ENCODE measurements at regions not wholly inside any gene's neighbourhood (a gene's known extent, or its start where the extent isn't known, plus 50 kb on each side); places are given as distances from the start of the nearest gene placed in this dataset.

GRCh38 chr3:98963546-98963945 lies 62.1 kb upstream of the DCBLD2 start:
- ChIA-PET CTCF (no interaction called here), POLR2A (no interaction called here)
- Mint-ChIP-seq H3K9me3 (ENCODE audit: insufficient read depth) (no peaks in the 10 kb centered on the region), H3K4me1 (ENCODE audit: low read depth) (no peaks in the 10 kb centered on the region), H3K27me3 (ENCODE audit: low read depth) (peaks cover 2% of the 10 kb centered on the region), H3K4me3 (no peak overlapping the region), H3K27ac (no peak overlapping the region), H3K36me3 (ENCODE audit: low read depth) (no peaks in the 10 kb centered on the region)
- DNase-seq (no peak), ATAC-seq (no peak)

GRCh38 chr3:98962951-98963350 lies 61.5 kb upstream of the DCBLD2 start:
- Mint-ChIP-seq H3K4me3 (no peak overlapping the region), H3K27me3 (ENCODE audit: low read depth) (peaks cover 2% of the 10 kb centered on the region), H3K27ac (no peak overlapping the region), H3K9me3 (ENCODE audit: insufficient read depth) (no peaks in the 10 kb centered on the region), H3K4me1 (ENCODE audit: low read depth) (no peaks in the 10 kb centered on the region), H3K36me3 (ENCODE audit: low read depth) (no peaks in the 10 kb centered on the region)
- ChIA-PET CTCF (no interaction called here), POLR2A (no interaction called here)
- DNase-seq (no peak), ATAC-seq (no peak)

GRCh38 chr3:98962189-98962930 lies 60.9 kb upstream of the DCBLD2 start:
- no peak overlapping the region for H3K4me3 Mint-ChIP-seq
- CTCF ChIA-PET: no interaction called here
- H3K27ac Mint-ChIP-seq: no peak overlapping the region

GRCh38 chr3:98961161-98962155 lies 60.0 kb upstream of the DCBLD2 start:
- no peaks in the 10 kb centered on the region for H3K27me3 Mint-ChIP-seq (ENCODE audit: low read depth)
- no peak for ATAC-seq
- ChIA-PET CTCF (no interaction called here), POLR2A (no interaction called here)
- no peaks in the 10 kb centered on the region for H3K4me1 Mint-ChIP-seq (ENCODE audit: low read depth)
- H3K4me3 Mint-ChIP-seq: no peak overlapping the region
- no peak overlapping the region for H3K27ac Mint-ChIP-seq
- no peaks in the 10 kb centered on the region for H3K36me3 Mint-ChIP-seq (ENCODE audit: low read depth)
- H3K9me3 Mint-ChIP-seq (ENCODE audit: insufficient read depth): no peaks in the 10 kb centered on the region
- DNase-seq: no peak

More at GRCh38 chr3:98962189-98962930, 60.9 kb upstream of the DCBLD2 start:
- ATAC-seq (no peak), DNase-seq (no peak)
- Mint-ChIP-seq H3K9me3 (ENCODE audit: insufficient read depth) (no peaks in the 10 kb centered on the region), H3K36me3 (ENCODE audit: low read depth) (no peaks in the 10 kb centered on the region), H3K27me3 (ENCODE audit: low read depth) (peaks cover 2% of the 10 kb centered on the region), H3K4me1 (ENCODE audit: low read depth) (no peaks in the 10 kb centered on the region)
- POLR2A ChIA-PET: no interaction called here

GRCh38 chr3:98957681-98958080 lies 56.2 kb upstream of the DCBLD2 start:
- no peak overlapping the region for H3K27ac Mint-ChIP-seq
- DNase-seq (no peak), ATAC-seq (no peak)
- ChIA-PET CTCF (no interaction called here), POLR2A (no interaction called here)
- no peak overlapping the region for H3K4me3 Mint-ChIP-seq
- no peaks in the 10 kb centered on the region for H3K9me3 Mint-ChIP-seq (ENCODE audit: insufficient read depth)
- peaks cover 3% of the 10 kb centered on the region for H3K27me3 Mint-ChIP-seq (ENCODE audit: low read depth)
- no peaks in the 10 kb centered on the region for H3K4me1 Mint-ChIP-seq (ENCODE audit: low read depth)
- no peaks in the 10 kb centered on the region for H3K36me3 Mint-ChIP-seq (ENCODE audit: low read depth)

- CTCF ChIA-PET: no interaction called here
- Mint-ChIP-seq H3K4me1 (ENCODE audit: low read depth) (no peaks in the 10 kb centered on the region), H3K9me3 (ENCODE audit: insufficient read depth) (no peaks in the 10 kb centered on the region), H3K36me3 (ENCODE audit: low read depth) (no peaks in the 10 kb centered on the region), H3K4me3 (no peak overlapping the region), H3K27me3 (ENCODE audit: low read depth) (peaks cover 3% of the 10 kb centered on the region), H3K27ac (no peak overlapping the region)
- no peak for DNase-seq
- ATAC-seq: no peak
- POLR2A ChIA-PET: no interaction called here
Observed at GRCh38 chr3:98956008-98956407, 54.5 kb upstream of the DCBLD2 start.

GRCh38 chr3:98954791-98955604 lies 53.5 kb upstream of the DCBLD2 start:
- DNase-seq (no peak), ATAC-seq (no peak)
- peaks cover 3% of the 10 kb centered on the region for H3K27me3 Mint-ChIP-seq (ENCODE audit: low read depth)
- no peak overlapping the region for H3K4me3 Mint-ChIP-seq
- ChIA-PET POLR2A (no interaction called here), CTCF (interaction anchor here (2.2 kb wide), 1 partner anchor 218 kb away, joined by 4 read pairs; no protein-coding TSS in a partner anchor)
- H3K4me1 Mint-ChIP-seq (ENCODE audit: low read depth): no peaks in the 10 kb centered on the region
- H3K9me3 Mint-ChIP-seq (ENCODE audit: insufficient read depth): no peaks in the 10 kb centered on the region
- H3K36me3 Mint-ChIP-seq (ENCODE audit: low read depth): no peaks in the 10 kb centered on the region
- H3K27ac Mint-ChIP-seq: no peak overlapping the region

GRCh38 chr3:98954242-98954641 lies 52.7 kb upstream of the DCBLD2 start:
- H3K4me1 Mint-ChIP-seq (ENCODE audit: low read depth): no peaks in the 10 kb centered on the region
- ATAC-seq (no peak), DNase-seq (no peak)
- H3K4me3 Mint-ChIP-seq: no peak overlapping the region
- POLR2A ChIA-PET: no interaction called here
- CTCF ChIA-PET: interaction anchor here (2.2 kb wide), 1 partner anchor 219 kb away, joined by 4 read pairs; no protein-coding TSS in a partner anchor
- peaks cover 3% of the 10 kb centered on the region for H3K27me3 Mint-ChIP-seq (ENCODE audit: low read depth)
- no peaks in the 10 kb centered on the region for H3K36me3 Mint-ChIP-seq (ENCODE audit: low read depth)
- H3K27ac Mint-ChIP-seq: no peak overlapping the region
- no peaks in the 10 kb centered on the region for H3K9me3 Mint-ChIP-seq (ENCODE audit: insufficient read depth)

GRCh38 chr3:98952404-98952803 lies 50.9 kb upstream of the DCBLD2 start:
- Mint-ChIP-seq H3K4me3 (no peak overlapping the region), H3K27me3 (ENCODE audit: low read depth) (peaks cover 4% of the 10 kb centered on the region), H3K9me3 (ENCODE audit: insufficient read depth) (no peaks in the 10 kb centered on the region), H3K4me1 (ENCODE audit: low read depth) (no peaks in the 10 kb centered on the region), H3K36me3 (ENCODE audit: low read depth) (no peaks in the 10 kb centered on the region), H3K27ac (no peak overlapping the region)
- DNase-seq (no peak), ATAC-seq (no peak)
- CTCF ChIA-PET: no interaction called here
- POLR2A ChIA-PET: no interaction called here
